Chondrocyte (in vitro differentiated cells): ENCODE measurements at regions not wholly inside any gene's neighbourhood (a gene's known extent, or its start where the extent isn't known, plus 50 kb on each side); places are given as distances from the start of the nearest gene placed in this dataset.

Source experiments
- DNase-seq: peaks from one replicate; pipeline ENCODE4 v3.0.0; 2021; ENCODE audit warnings: mixed read lengths, low spot score
- H3K27ac Mint-ChIP-seq: one replicate; pipeline ENCODE4 v1.8.0; 2021; ENCODE audit warnings: mild to moderate bottlenecking, moderate library complexity, mixed read lengths; ENCODE audit not compliant: unreplicated experiment
- H3K27me3 Mint-ChIP-seq: 2 replicates; pipeline ENCODE4 v1.8.0; 2021; ENCODE audit warnings: low read depth, mixed read lengths
- H3K36me3 Mint-ChIP-seq: 2 replicates; pipeline ENCODE4 v1.8.0; 2021; ENCODE audit warnings: low read depth, mixed read lengths
- H3K4me1 Mint-ChIP-seq: 2 replicates; pipeline ENCODE4 v1.8.0; 2021; ENCODE audit warnings: low read depth, mild to moderate bottlenecking, mixed read lengths
- H3K4me3 Mint-ChIP-seq: one replicate; pipeline ENCODE4 v1.8.0; 2021; ENCODE audit warnings: mild to moderate bottlenecking, moderate library complexity, mixed read lengths; ENCODE audit not compliant: unreplicated experiment
- H3K9me3 Mint-ChIP-seq: 2 replicates; pipeline ENCODE4 v1.8.0; 2021; ENCODE audit warnings: low read depth, mixed read lengths
- TF ChIP-seq, protein P1 (sequence below): fragments of 200-600 bp; sonication (generic); IDR thresholded peaks from 2 replicates; pipeline ENCODE4 v1.5.0; 2021; ENCODE audit warnings: antibody characterized with exemption, mild to moderate bottlenecking, moderate library complexity

DNA sequence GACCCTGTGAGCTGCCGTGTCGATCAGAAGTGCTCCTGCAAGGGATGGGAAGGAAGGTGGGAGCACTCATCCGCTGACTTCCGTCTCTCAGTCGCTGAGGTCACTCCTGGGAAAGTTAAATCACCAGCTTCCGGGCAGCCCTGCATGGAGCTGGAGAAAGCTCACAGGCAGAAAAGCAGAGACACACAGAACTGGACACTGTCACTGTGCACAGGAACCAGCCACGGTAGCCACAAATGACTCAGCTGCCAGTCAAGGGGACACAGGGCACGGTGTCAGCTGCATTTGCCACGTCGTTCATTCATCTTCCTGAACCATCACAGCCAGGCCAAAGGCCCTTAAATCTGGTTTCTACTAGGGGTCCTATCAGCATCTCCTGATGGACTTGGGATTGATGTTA, 226.4 kb upstream of the PSMD7 start:
- Mint-ChIP-seq H3K27me3 (peaks cover 14% of the 10 kb centered on the region), H3K27ac (no peak overlapping the region), H3K4me1 (no peaks in the 10 kb centered on the region), H3K4me3 (no peak overlapping the region), H3K9me3 (peaks cover 7% of the 10 kb centered on the region), H3K36me3 (no peaks in the 10 kb centered on the region)
- DNase-seq = no peak
- TF ChIP-seq, protein P1, sequence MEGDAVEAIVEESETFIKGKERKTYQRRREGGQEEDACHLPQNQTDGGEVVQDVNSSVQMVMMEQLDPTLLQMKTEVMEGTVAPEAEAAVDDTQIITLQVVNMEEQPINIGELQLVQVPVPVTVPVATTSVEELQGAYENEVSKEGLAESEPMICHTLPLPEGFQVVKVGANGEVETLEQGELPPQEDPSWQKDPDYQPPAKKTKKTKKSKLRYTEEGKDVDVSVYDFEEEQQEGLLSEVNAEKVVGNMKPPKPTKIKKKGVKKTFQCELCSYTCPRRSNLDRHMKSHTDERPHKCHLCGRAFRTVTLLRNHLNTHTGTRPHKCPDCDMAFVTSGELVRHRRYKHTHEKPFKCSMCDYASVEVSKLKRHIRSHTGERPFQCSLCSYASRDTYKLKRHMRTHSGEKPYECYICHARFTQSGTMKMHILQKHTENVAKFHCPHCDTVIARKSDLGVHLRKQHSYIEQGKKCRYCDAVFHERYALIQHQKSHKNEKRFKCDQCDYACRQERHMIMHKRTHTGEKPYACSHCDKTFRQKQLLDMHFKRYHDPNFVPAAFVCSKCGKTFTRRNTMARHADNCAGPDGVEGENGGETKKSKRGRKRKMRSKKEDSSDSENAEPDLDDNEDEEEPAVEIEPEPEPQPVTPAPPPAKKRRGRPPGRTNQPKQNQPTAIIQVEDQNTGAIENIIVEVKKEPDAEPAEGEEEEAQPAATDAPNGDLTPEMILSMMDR = no peak

DNA sequence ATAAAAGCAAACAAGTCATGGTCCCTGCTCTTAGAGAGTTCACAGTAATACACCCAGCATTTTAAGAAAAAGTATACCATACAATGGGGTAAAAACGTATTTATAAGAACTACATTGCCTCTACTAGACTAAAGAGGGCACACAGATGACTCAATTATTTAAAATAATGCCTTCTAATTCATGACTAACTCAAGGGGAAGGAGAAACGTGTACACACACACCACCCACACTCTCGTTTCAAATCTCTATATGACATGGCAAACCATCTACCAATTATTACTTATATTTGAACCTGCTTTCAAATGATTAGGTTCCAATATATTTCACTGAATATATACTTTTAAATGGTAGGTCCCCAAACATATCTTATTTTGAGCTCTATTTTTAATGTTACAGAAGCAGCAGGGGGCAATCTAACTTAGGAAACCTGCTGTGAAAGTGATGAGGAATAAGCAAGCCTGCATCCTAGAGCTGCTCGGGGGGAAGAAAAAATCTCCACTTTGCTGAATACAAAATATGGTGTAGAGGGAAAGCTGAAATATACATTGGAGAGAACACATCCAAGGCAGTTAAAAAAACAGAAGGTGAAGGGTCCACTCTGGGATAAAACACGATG, 232.4 kb upstream of the PSMD7 start:
- no peak for DNase-seq
- Mint-ChIP-seq H3K27ac (no peak overlapping the region), H3K4me1 (no peaks in the 10 kb centered on the region), H3K36me3 (no peaks in the 10 kb centered on the region), H3K9me3 (peaks cover 9% of the 10 kb centered on the region), H3K27me3 (peaks cover 17% of the 10 kb centered on the region), H3K4me3 (no peak overlapping the region)
- TF ChIP-seq, protein P1 = peak; percentile 59

DNA sequence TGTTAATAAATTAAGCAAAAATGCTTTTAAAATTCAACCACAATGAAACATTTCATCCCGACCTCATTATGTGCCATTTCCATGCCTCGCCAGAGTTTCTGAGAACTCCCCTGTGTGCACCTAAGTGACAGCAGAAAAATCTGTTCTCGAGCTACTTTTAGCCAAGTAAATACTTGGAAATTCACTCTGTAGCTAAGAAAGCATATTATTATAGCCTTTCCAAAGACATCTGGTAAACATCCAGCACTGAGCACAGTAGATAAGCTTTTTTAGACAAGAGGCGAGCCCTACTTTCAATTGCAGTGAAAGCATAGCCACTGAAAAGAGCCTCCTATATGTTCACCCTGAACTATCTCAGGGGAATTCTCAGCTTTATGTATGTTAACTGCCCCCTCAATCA, 242.8 kb upstream of the PSMD7 start:
- TF ChIP-seq, protein P1 = no peak
- Mint-ChIP-seq H3K36me3 (no peaks in the 10 kb centered on the region), H3K27ac (no peak overlapping the region), H3K9me3 (peaks cover 26% of the 10 kb centered on the region), H3K4me1 (no peaks in the 10 kb centered on the region), H3K27me3 (peaks cover 2% of the 10 kb centered on the region), H3K4me3 (no peak overlapping the region)
- no peak for DNase-seq

DNA sequence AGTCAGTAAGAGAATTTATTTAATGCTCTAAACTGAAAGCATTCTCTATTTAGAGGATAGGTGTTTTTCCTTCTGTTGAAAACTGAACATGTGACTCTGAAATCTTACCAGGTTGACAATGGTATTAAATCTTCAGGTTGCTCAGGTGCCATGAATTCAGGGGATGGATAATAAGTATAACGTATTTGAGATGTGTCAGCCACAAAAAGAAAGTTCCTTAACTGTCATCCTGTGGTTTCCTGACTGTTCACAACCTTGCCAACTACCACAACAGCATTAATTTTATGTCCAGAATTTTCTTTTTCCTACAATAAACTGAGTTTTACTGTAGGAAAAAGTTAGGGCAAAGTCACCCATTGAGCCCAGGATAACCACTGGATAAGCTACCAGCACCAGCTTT, 243.3 kb upstream of the PSMD7 start:
- no peaks in the 10 kb centered on the region for H3K4me1 Mint-ChIP-seq
- DNase-seq = no peak
- no peaks in the 10 kb centered on the region for H3K27me3 Mint-ChIP-seq
- TF ChIP-seq, protein P1 = no peak
- peaks cover 22% of the 10 kb centered on the region for H3K9me3 Mint-ChIP-seq
- no peaks in the 10 kb centered on the region for H3K36me3 Mint-ChIP-seq
- no peak overlapping the region for H3K27ac Mint-ChIP-seq
- H3K4me3 Mint-ChIP-seq = no peak overlapping the region

DNA sequence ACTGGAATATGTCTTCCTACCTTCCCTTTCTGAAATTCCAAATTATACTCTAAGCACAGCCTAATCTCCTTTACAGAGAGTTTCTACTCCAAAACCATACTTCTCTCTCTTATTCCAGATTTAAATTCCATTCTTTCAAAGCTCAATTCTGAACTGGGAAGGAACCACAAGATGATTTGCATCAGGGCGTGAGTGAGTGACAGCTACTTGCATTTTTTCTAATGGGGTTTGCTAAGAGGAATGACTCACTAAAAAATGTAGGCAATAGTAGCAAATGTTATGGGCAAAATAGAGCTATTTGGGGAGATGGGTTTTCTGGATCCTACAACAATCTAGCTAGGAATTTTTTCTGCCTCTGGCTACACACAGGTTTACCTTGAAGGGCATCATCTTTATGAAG, 244.6 kb upstream of the PSMD7 start:
- Mint-ChIP-seq H3K27me3 (no peaks in the 10 kb centered on the region), H3K4me3 (no peak overlapping the region), H3K9me3 (peaks cover 19% of the 10 kb centered on the region), H3K27ac (no peak overlapping the region), H3K36me3 (no peaks in the 10 kb centered on the region), H3K4me1 (no peaks in the 10 kb centered on the region)
- TF ChIP-seq, protein P1 = no peak
- DNase-seq = no peak
